ENCODE measurements at regions not wholly inside any gene's neighbourhood (a gene's known extent, or its start where the extent isn't known, plus 50 kb on each side); places are given as distances from the start of the nearest gene placed in this dataset.

DNA sequence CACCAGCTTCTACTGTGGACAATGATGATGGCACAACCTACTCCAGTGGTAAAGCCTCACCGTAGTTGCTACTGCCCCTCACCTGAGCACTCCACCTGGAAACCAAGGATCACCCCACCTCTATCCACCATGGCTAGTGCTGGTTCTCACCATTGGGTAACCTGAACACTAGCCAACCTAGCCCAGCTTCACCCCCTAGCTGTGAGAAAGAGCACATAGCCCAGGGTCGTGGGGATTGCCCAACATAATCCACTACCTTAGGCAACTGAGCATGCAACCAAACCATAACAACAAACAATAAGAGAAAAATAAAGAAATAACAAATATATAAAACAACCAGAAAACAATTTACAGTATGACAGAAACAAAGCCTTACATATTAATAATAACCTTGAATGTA, 560.1 kb downstream of the DIAPH3 start:
- no peak for DNase-seq

GRCh38 chr13:59607172-59607571, 556.6 kb downstream of the DIAPH3 start:
- DNase-seq: no peak

- no peak for DNase-seq
Measured at GRCh38 chr13:59607780-59608233, 555.9 kb downstream of the DIAPH3 start.

DNA sequence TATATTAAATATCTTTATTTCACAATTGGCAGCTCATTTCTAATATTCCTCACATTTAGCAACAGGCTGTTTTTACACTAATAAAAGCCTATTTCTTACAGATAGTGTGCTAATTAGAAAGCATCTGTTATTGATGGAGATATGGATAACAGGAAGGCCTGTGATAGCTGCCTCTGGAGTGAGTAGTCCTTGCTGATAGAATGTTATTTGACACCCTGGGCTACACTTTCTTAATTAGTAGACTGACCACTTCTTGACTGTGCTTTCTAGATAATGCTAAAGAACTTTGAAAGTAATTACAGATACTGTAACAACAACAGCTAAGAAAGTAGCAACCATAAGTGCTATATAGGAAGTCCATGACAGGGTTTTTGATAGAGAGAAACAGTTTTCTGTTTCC, 554.3 kb downstream of the DIAPH3 start:
- no peak for DNase-seq

Measured in activated CD4-positive, CD25-positive, alpha-beta regulatory T cell (primary cell).